ENCODE measurements at regions not wholly inside any gene's neighbourhood (a gene's known extent, or its start where the extent isn't known, plus 50 kb on each side); places are given as distances from the start of the nearest gene placed in this dataset.

GRCh38 chr6:103677290-103677689 lies 1182.4 kb downstream of the HACE1 start:
- no peak for TF ChIP-seq CTCF (IDR thresholded peaks at IDR 0.05; ENCODE audit: control insufficient read depth, extremely low read depth, insufficient read depth)
- no peak for DNase-seq (ENCODE audit: low read depth)
- no peak overlapping the region for H3K4me3 ChIP-seq (ENCODE audit: low read depth, low read length)

- DNase-seq (ENCODE audit: low read depth) = no peak
- no peak overlapping the region for H3K4me3 ChIP-seq (ENCODE audit: low read depth, low read length)
- no peak for TF ChIP-seq CTCF (IDR thresholded peaks at IDR 0.05; ENCODE audit: control insufficient read depth, extremely low read depth, insufficient read depth)
Measured at GRCh38 chr6:103675807-103676406, 1183.8 kb downstream of the HACE1 start.

GRCh38 chr6:103674790-103675189 lies 1184.9 kb downstream of the HACE1 start:
- TF ChIP-seq CTCF (IDR thresholded peaks at IDR 0.05; ENCODE audit: control insufficient read depth, extremely low read depth, insufficient read depth) = no peak
- no peak overlapping the region for H3K4me3 ChIP-seq (ENCODE audit: low read depth, low read length)
- DNase-seq (ENCODE audit: low read depth) = no peak

- no peak overlapping the region for H3K4me3 ChIP-seq (ENCODE audit: low read depth, low read length)
- DNase-seq (ENCODE audit: low read depth) = no peak
- peak; percentile 17; the same call in 1 of the 2 replicates for TF ChIP-seq CTCF (IDR thresholded peaks at IDR 0.05; ENCODE audit: control insufficient read depth, extremely low read depth, insufficient read depth)
Measured at GRCh38 chr6:103672169-103672568, 1187.5 kb downstream of the HACE1 start.

GRCh38 chr6:103629613-103630012 lies 1230.1 kb downstream of the HACE1 start:
- no peak overlapping the region for H3K4me3 ChIP-seq (ENCODE audit: low read depth, low read length)
- DNase-seq (ENCODE audit: low read depth) = no peak
- no peak for TF ChIP-seq CTCF (IDR thresholded peaks at IDR 0.05; ENCODE audit: control insufficient read depth, extremely low read depth, insufficient read depth)

- H3K4me3 ChIP-seq (ENCODE audit: low read depth, low read length) = no peak overlapping the region
- no peak for DNase-seq (ENCODE audit: low read depth)
- no peak for TF ChIP-seq CTCF (IDR thresholded peaks at IDR 0.05; ENCODE audit: control insufficient read depth, extremely low read depth, insufficient read depth)
Measured at GRCh38 chr6:103617642-103618041, 1242.1 kb downstream of the HACE1 start.

- no peak for DNase-seq (ENCODE audit: low read depth)
- no peak overlapping the region for H3K4me3 ChIP-seq (ENCODE audit: low read depth, low read length)
- TF ChIP-seq CTCF (IDR thresholded peaks at IDR 0.05; ENCODE audit: control insufficient read depth, extremely low read depth, insufficient read depth) = no peak
Measured at GRCh38 chr6:103587722-103588121, 1272.0 kb downstream of the HACE1 start.

All from LNCaP clone FGC (cell line).